ENCODE measurements at regions not wholly inside any gene's neighbourhood (a gene's known extent, or its start where the extent isn't known, plus 50 kb on each side); places are given as distances from the start of the nearest gene placed in this dataset.

DNA sequence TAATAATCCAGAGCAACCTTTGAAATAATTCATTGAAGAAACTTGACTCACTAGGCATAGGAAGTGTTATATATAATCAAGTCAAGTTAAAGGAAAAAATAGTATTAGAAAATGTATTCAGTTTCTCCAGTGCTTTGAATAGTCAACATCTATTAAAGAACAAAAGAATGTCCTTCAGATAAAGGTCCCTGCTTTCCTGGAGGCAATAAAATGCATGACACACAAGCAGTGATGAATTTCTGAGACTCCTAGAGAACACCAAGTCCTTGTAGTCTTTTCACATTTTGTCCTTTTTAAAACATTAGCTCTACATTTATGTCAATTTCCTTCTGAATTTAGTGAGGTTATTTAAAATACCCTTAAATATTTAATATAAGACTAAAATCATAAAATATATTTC, 695.5 kb downstream of the EPHA3 start:
- H3K27me3 ChIP-seq = no peaks in the 10 kb centered on the region
- no peaks in the 10 kb centered on the region for H3K36me3 ChIP-seq
- no peak for DNase-seq
- intact Hi-C loops (cut with DNase I) = no loop called here
- no peak overlapping the region for H3K27ac ChIP-seq
- no peaks in the 10 kb centered on the region for H3K9me3 ChIP-seq
- H3K4me1 ChIP-seq = no peaks in the 10 kb centered on the region
- no peak overlapping the region for H3K4me3 ChIP-seq (replicated peaks in 1 of 3)
- TF ChIP-seq CTCF (IDR thresholded peaks at IDR 0.05) (no peak), POLR2A (IDR thresholded peaks at IDR 0.05) (no peak)

- H3K9me3 ChIP-seq = no peaks in the 10 kb centered on the region
- no peak overlapping the region for H3K27ac ChIP-seq
- H3K4me3 ChIP-seq (replicated peaks in 1 of 3) = no peak overlapping the region
- TF ChIP-seq POLR2A (IDR thresholded peaks at IDR 0.05) (no peak), CTCF (IDR thresholded peaks at IDR 0.05) (no peak)
- no peaks in the 10 kb centered on the region for H3K36me3 ChIP-seq
- 78 to 80% methylated on average over 3 of the region's 3 CpGs for WGBS, 2 donors
- DNase-seq = no peak
- H3K4me1 ChIP-seq = no peaks in the 10 kb centered on the region
- H3K27me3 ChIP-seq = no peaks in the 10 kb centered on the region
- intact Hi-C loops (cut with DNase I) = no loop called here
Measured at GRCh38 chr3:89803711-89804110, 696.3 kb downstream of the EPHA3 start.

GRCh38 chr3:89806166-89806565, 698.7 kb downstream of the EPHA3 start:
- Histone ChIP-seq H3K4me1 (no peaks in the 10 kb centered on the region), H3K9me3 (no peaks in the 10 kb centered on the region), H3K36me3 (no peaks in the 10 kb centered on the region), H3K27ac (no peak overlapping the region), H3K4me3 (replicated peaks in 1 of 3) (no peak overlapping the region), H3K27me3 (no peaks in the 10 kb centered on the region)
- WGBS, 2 donors = 83 to 84% methylated on average over 1 of the region's 1 CpG
- no peak for TF ChIP-seq POLR2A (IDR thresholded peaks at IDR 0.05)
- TF ChIP-seq CTCF (IDR thresholded peaks at IDR 0.05) = no peak
- DNase-seq = no peak
- intact Hi-C loops (cut with DNase I) = no loop called here

DNA sequence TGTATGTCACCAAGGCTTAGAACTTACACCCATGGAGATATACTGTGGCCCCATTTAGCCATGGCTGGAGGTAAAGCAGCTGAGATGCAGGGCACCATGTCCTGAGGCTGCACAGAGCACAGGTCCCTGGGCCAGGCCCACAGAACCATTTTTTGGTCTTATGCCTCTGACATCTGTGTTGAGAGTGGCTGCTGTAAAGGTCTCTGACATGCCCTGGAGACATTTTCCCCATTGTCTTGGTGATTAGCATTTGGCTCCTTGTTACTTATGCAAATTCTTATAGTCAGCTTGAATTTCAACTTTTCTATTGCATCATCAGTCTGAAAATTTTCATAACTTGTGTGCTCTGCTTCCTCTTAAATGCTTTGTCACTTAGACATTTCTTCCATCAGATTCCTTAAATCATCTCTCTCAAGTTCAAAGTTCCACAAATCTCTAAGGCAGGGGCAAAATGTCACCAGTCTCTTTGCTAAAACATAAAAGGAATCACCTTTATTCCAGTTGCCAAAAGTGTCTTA, 701.3 kb downstream of the EPHA3 start:
- TF ChIP-seq CTCF (IDR thresholded peaks at IDR 0.05) (no peak), POLR2A (IDR thresholded peaks at IDR 0.05) (no peak)
- intact Hi-C loops (cut with DNase I) = no loop called here
- no peaks in the 10 kb centered on the region for H3K4me1 ChIP-seq
- H3K27ac ChIP-seq = no peak overlapping the region
- H3K27me3 ChIP-seq = no peaks in the 10 kb centered on the region
- no peak overlapping the region for H3K4me3 ChIP-seq (replicated peaks in 1 of 3)
- no peaks in the 10 kb centered on the region for H3K36me3 ChIP-seq
- no peaks in the 10 kb centered on the region for H3K9me3 ChIP-seq
- no peak for DNase-seq

GRCh38 chr3:89813500-89813899, 706.1 kb downstream of the EPHA3 start:
- no peaks in the 10 kb centered on the region for H3K9me3 ChIP-seq
- TF ChIP-seq CTCF (IDR thresholded peaks at IDR 0.05) (no peak), POLR2A (IDR thresholded peaks at IDR 0.05) (no peak)
- no peak overlapping the region for H3K27ac ChIP-seq
- no peaks in the 10 kb centered on the region for H3K27me3 ChIP-seq
- H3K4me1 ChIP-seq = no peaks in the 10 kb centered on the region
- WGBS, 2 donors = 88 to 89% methylated on average over 1 of the region's 1 CpG
- H3K4me3 ChIP-seq (replicated peaks in 1 of 3) = no peak overlapping the region
- H3K36me3 ChIP-seq = no peaks in the 10 kb centered on the region
- no peak for DNase-seq
- intact Hi-C loops (cut with DNase I) = no loop called here
